HL-60 (cell line): ENCODE measurements at regions not wholly inside any gene's neighbourhood (a gene's known extent, or its start where the extent isn't known, plus 50 kb on each side); places are given as distances from the start of the nearest gene placed in this dataset.

Source experiments
- GABPA ChIP-seq: IDR thresholded peaks from 2 replicates; pipeline ENCODE4 v1.6.1; 2012; ENCODE audit warnings: low read depth
- POLR2AphosphoS5 ChIP-seq: IDR thresholded peaks from 2 replicates; pipeline ENCODE4 v1.6.1; 2012; ENCODE audit warnings: low read depth
- SPI1 ChIP-seq: IDR thresholded peaks from 2 replicates; pipeline ENCODE4 v1.6.1; 2012; ENCODE audit warnings: low read depth, mild to moderate bottlenecking, borderline replicate concordance
- TF ChIP-seq, protein P1 (sequence below): IDR thresholded peaks from one replicate; pipeline ENCODE4 v1.5.1; 2011; ENCODE audit warnings: low read length, control low read depth, inconsistent platforms; ENCODE audit not compliant: insufficient read depth

- TF ChIP-seq, protein P1, sequence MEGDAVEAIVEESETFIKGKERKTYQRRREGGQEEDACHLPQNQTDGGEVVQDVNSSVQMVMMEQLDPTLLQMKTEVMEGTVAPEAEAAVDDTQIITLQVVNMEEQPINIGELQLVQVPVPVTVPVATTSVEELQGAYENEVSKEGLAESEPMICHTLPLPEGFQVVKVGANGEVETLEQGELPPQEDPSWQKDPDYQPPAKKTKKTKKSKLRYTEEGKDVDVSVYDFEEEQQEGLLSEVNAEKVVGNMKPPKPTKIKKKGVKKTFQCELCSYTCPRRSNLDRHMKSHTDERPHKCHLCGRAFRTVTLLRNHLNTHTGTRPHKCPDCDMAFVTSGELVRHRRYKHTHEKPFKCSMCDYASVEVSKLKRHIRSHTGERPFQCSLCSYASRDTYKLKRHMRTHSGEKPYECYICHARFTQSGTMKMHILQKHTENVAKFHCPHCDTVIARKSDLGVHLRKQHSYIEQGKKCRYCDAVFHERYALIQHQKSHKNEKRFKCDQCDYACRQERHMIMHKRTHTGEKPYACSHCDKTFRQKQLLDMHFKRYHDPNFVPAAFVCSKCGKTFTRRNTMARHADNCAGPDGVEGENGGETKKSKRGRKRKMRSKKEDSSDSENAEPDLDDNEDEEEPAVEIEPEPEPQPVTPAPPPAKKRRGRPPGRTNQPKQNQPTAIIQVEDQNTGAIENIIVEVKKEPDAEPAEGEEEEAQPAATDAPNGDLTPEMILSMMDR: no peak
- TF ChIP-seq POLR2AphosphoS5: no peak
- TF ChIP-seq SPI1: no peak
- no peak for TF ChIP-seq GABPA
Observed at GRCh38 chr5:142465476-142465875, 140.7 kb upstream of the SPRY4 start.
